Vagina (tissue), 2 donors: ENCODE measurements at regions not wholly inside any gene's neighbourhood (a gene's known extent, or its start where the extent isn't known, plus 50 kb on each side); places are given as distances from the start of the nearest gene placed in this dataset.

Experiments used
- DNase-seq, 2 donors: peaks; one replicate each; pipeline ENCODE4 v3.0.0-alpha.2; 2017; ENCODE audit errors: extremely low spot score in 2 of 2
- H3K27ac ChIP-seq: fragments of 200-600 bp; sonication (generic); one replicate; pipeline ENCODE4 v1.5.1; 2019
- H3K27me3 ChIP-seq: fragments of 200-600 bp; sonication (generic); one replicate; pipeline ENCODE4 v1.5.1; 2019
- H3K36me3 ChIP-seq, 2 donors: fragments of 200-600 bp; sonication (generic); one replicate each; pipeline ENCODE4 v1.5.1; 2017 to 2019
- H3K4me1 ChIP-seq: fragments of 200-600 bp; sonication (generic); one replicate; pipeline ENCODE4 v1.5.1; 2019
- H3K4me3 ChIP-seq, 2 donors: fragments of 200-600 bp; sonication (generic); 1 replicate in 1 of 2; 2 replicates in 1 of 2; pipeline ENCODE4 v1.5.1; 2016 to 2019
- H3K9me3 ChIP-seq: fragments of 200-600 bp; sonication (generic); one replicate; pipeline ENCODE4 v1.5.1; 2019
- CTCF ChIP-seq, 3 experiments: fragments of 450-650 bp in 2 of 3; fragments of 200-600 bp in 1 of 3; sonication (generic) in 1 of 3; IDR thresholded peaks; one replicate each; pipeline ENCODE4 v1.5.1; 2017 to 2019; ENCODE audit warnings: antibody characterized with exemption in 3 of 3, mild to moderate bottlenecking in 2 of 3, moderate library complexity in 2 of 3
- POLR2A ChIP-seq, 2 donors: fragments of 450-650 bp; IDR thresholded peaks; one replicate each; pipeline ENCODE4 v1.6.1; 2017; ENCODE audit warnings: antibody characterized with exemption in 2 of 2, mild to moderate bottlenecking in 2 of 2, moderate library complexity in 2 of 2
- POLR2AphosphoS5 ChIP-seq, 2 donors: sonication (generic); formaldehyde crosslinking; IDR thresholded peaks; one replicate each; pipeline ENCODE4 v1.9.0; 2017; ENCODE audit warnings: antibody characterized with exemption in 2 of 2, mild to moderate bottlenecking in 2 of 2, low read depth in 1 of 2; ENCODE audit not compliant: insufficient read depth in 1 of 2
- intact Hi-C: fragments of 100-400 bp; cut with DNase I; formaldehyde crosslinking; loops from one replicate; pipeline ENCODE4 v1.15.1; 2023

DNA sequence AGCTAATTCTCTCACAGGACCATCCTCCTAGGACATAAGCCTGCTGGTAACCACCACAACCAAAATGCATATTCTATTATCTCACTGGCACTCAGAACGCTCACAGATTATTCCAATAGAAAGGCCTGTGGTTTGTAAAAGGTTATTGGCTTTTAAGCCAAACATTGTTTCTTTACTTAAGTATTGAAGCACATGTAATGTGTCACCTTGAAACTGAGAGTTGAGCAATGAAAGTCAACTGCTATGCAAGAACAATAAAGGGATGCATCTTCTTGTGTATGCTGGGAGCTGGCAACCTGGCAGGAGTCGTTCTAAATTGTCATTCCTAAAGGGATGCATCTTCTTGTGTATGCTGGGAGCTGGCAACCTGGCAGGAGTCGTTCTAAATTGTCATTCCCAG, 298.6 kb upstream of the DNAJC19 start:
- no peak for DNase-seq
- intact Hi-C loops, result no loop called here
- no peak for TF ChIP-seq POLR2A (IDR thresholded peaks at IDR 0.05)
- TF ChIP-seq POLR2AphosphoS5 (IDR thresholded peaks at IDR 0.05; ENCODE audit: insufficient read depth in 1 of 2, low read depth in 1 of 2), result no peak
- TF ChIP-seq CTCF (IDR thresholded peaks at IDR 0.05), result no peak
- H3K27ac ChIP-seq, result no peak overlapping the region
- H3K4me3 ChIP-seq, result no peak overlapping the region
- no peaks in the 10 kb centered on the region for H3K9me3 ChIP-seq
- no peaks in the 10 kb centered on the region for H3K27me3 ChIP-seq
- no peaks in the 10 kb centered on the region for H3K4me1 ChIP-seq
- H3K36me3 ChIP-seq, result no peaks in the 10 kb centered on the region

DNA sequence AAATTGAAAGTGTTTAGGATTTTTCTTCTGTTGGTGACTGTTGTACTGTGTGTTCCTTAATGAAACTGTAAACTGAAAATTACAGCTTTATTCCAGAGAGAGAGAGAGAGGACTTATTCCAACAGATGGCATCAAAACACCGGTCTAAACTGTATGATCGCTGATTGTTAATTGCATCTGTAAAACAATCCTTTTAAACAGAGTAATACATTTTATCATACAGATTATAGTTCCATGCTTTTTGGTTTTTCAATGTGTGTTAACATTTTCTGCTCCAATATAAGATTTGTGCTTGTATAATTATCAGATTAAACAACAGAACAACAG, 289.7 kb upstream of the DNAJC19 start:
- Histone ChIP-seq H3K4me3 (no peak overlapping the region), H3K36me3 (no peaks in the 10 kb centered on the region), H3K9me3 (no peaks in the 10 kb centered on the region), H3K27ac (no peak overlapping the region), H3K4me1 (no peaks in the 10 kb centered on the region), H3K27me3 (no peaks in the 10 kb centered on the region)
- DNase-seq, result no peak
- intact Hi-C loops, result no loop called here
- TF ChIP-seq CTCF (IDR thresholded peaks at IDR 0.05) (no peak), POLR2A (IDR thresholded peaks at IDR 0.05) (no peak), POLR2AphosphoS5 (IDR thresholded peaks at IDR 0.05; ENCODE audit: insufficient read depth in 1 of 2, low read depth in 1 of 2) (no peak)

GRCh38 chr3:181278468-181279238, 289.1 kb upstream of the DNAJC19 start:
- Histone ChIP-seq H3K36me3 (no peaks in the 10 kb centered on the region), H3K27me3 (no peaks in the 10 kb centered on the region), H3K4me1 (no peaks in the 10 kb centered on the region), H3K27ac (no peak overlapping the region), H3K4me3 (no peak overlapping the region), H3K9me3 (no peaks in the 10 kb centered on the region)
- TF ChIP-seq POLR2AphosphoS5 (IDR thresholded peaks at IDR 0.05; ENCODE audit: insufficient read depth in 1 of 2, low read depth in 1 of 2) (no peak), POLR2A (IDR thresholded peaks at IDR 0.05) (no peak), CTCF (IDR thresholded peaks at IDR 0.05) (peak in 1 of 3 experiments; percentile 6)
- intact Hi-C loops, result no loop called here
- DNase-seq, result no peak

GRCh38 chr3:181276358-181276896, 286.9 kb upstream of the DNAJC19 start:
- Histone ChIP-seq H3K27ac (no peak overlapping the region), H3K9me3 (no peaks in the 10 kb centered on the region), H3K4me3 (no peak overlapping the region), H3K4me1 (no peaks in the 10 kb centered on the region), H3K36me3 (no peaks in the 10 kb centered on the region), H3K27me3 (no peaks in the 10 kb centered on the region)
- intact Hi-C loops, result no loop called here
- TF ChIP-seq POLR2A (IDR thresholded peaks at IDR 0.05), result no peak
- no peak for DNase-seq

- no peak for TF ChIP-seq POLR2AphosphoS5 (IDR thresholded peaks at IDR 0.05; ENCODE audit: insufficient read depth in 1 of 2, low read depth in 1 of 2)
- no peak for TF ChIP-seq POLR2A (IDR thresholded peaks at IDR 0.05)
- no peak for TF ChIP-seq CTCF (IDR thresholded peaks at IDR 0.05)
- Histone ChIP-seq H3K9me3 (no peaks in the 10 kb centered on the region), H3K36me3 (no peaks in the 10 kb centered on the region), H3K4me3 (no peak overlapping the region), H3K27me3 (no peaks in the 10 kb centered on the region), H3K4me1 (no peaks in the 10 kb centered on the region), H3K27ac (no peak overlapping the region)
- DNase-seq, result no peak
- intact Hi-C loops, result no loop called here
Measured at GRCh38 chr3:181274025-181274424, 284.5 kb upstream of the DNAJC19 start.
